IPS DF 4.7 (cell line): ENCODE measurements at regions not wholly inside any gene's neighbourhood (a gene's known extent, or its start where the extent isn't known, plus 50 kb on each side); places are given as distances from the start of the nearest gene placed in this dataset.

Source experiments
- DNase-seq: peaks from one replicate; pipeline ENCODE4 v3.0.0-alpha.2; 2013; ENCODE audit warnings: low spot score; ENCODE audit errors: extremely low read depth

DNA sequence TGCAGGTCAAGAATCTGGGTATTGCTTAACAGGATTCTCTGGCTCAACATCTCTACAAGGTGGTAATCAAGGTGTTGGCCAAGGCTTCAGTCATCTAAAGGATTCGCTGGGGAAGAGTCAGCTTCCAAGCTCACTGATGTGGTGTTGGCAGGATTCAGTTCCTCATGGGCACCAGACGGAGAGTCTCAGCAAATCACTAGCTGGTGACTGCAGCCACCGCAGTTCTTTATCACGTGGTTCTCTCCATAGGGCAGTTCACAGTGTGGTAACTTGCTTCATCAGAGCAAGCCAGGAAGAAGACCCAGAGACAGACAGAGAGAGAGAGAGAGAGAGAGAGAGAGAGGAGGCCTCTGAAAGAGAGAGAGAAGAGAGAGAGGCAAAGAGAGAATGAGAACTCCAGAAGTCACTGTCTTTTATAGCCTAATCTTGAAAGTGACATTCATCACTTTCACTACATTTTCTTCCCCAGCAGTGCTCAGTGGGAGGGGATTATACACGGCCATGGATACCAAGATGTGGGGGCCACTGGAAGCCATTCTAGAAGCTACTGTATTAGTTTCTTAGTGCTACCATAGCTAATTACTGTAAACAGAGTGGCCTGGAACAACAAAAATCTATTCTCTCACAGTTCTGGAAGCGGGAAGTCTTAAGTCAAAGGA lies 109.2 kb upstream of the SMIM23 start:
- DNase-seq: no peak

DNA sequence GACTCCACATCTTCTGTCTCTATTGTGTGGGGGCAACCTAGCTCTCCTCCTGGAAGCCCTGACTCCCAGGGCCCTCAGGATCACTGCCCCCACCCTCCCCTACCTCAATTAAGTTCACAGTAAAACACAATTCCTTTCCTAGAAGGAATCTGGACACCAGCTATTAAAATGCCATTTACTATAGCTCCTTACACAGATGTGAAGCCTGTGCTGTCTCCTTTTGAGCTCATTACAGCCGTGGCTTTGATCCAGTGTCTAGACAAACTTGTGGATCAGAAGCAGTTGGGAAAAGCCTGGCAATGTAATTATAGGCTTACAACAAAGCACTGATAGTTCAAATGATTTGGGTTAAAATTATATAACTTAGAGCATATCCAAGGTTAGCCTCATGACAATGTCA lies 107.0 kb upstream of the SMIM23 start:
- no peak for DNase-seq

DNA sequence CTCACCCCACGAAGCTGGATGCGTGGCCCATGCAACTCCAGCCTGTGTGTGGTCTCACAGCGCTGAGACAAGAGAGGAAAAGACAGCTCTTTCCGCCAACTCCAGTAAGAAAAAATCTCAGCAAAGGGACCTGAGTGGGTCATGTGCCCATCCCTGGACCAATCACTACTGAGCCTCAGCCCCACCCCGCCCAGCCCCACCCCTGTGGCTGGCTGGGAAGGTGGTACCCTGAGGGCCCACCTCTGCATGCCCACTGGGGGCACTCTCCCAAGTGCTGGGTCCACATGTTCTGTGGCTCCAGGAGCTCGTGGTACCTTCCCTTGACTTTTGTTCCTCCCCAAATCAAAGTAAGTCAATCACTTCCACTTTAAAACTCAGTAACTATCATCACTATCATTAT lies 105.1 kb upstream of the SMIM23 start:
- no peak for DNase-seq

DNA sequence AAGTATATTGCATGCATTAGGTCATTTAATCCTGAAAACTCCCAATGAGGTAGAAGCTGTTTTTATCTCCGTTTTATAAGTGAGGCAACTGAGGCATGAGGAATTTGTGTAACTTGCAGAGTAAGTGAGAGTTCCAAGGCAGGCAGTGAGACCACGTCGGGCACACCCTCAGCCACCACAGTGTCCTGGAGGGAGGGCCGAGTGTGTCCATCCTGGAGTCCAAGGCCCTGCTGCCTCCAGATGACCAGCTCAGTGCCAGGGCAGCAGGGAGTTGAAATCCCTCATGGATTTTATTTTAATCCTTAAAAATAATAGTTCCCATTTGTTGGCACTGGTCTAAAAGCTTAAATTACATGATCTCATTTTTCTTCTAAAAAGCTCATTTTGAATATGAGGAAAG lies 104.6 kb upstream of the SMIM23 start:
- no peak for DNase-seq

DNA sequence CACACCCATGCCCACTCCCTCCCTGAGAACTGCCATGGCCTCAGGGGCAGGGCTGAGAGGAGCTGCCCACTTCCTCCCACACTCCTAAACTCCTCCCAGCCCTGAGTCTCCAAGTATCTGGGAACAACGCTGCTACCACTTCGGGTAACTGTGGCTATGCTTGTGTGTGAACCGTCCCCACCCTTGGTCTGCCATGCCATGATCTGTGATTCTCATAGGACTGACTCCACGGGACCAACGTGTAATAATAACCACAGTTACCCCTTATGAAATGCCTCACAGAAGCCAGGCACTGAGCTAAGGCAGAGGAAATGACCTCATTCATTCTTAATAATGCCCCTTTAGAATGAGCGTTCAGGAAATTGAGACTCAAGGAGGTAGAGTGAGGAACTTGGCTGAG lies 103.9 kb upstream of the SMIM23 start:
- DNase-seq: no peak

DNA sequence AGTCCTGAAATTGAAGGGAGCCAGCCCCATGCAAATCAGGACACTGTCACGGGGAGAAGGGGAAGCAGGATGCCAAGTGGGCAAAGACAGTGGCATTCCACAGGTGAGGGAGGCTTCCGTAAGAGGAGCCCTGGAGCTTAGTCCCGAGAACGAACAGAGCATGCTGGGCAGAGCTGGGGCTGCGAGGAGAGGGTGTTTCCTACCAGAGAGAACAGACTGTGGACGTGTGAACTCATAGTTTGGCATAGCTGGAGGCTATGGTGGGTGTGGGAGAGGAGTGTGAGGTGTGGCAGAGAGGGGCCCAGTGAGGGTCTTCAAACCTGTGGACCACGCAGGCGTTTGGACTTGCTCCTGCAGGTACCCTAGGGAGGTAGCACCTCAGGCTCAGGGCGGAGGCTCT lies 102.8 kb upstream of the SMIM23 start:
- DNase-seq: no peak

DNA sequence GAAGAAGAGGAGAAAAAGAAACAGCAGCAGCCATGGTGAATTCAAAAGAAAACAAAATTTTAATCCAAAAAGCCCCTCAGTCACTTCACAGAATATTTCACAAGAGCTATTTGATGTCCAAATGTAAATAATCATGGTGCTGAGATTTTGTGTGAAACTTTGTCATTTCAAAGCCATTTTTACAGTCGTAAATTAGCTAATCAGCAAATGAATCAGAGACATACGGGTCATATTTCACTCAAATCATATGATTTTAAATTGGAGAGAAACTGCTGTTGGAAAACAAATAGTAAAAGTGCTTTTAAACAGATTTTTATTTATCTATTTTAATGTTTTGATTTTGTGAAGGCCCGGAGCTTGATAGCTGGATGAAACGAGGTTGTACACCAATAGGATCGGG lies 101.4 kb upstream of the SMIM23 start:
- DNase-seq: no peak

DNA sequence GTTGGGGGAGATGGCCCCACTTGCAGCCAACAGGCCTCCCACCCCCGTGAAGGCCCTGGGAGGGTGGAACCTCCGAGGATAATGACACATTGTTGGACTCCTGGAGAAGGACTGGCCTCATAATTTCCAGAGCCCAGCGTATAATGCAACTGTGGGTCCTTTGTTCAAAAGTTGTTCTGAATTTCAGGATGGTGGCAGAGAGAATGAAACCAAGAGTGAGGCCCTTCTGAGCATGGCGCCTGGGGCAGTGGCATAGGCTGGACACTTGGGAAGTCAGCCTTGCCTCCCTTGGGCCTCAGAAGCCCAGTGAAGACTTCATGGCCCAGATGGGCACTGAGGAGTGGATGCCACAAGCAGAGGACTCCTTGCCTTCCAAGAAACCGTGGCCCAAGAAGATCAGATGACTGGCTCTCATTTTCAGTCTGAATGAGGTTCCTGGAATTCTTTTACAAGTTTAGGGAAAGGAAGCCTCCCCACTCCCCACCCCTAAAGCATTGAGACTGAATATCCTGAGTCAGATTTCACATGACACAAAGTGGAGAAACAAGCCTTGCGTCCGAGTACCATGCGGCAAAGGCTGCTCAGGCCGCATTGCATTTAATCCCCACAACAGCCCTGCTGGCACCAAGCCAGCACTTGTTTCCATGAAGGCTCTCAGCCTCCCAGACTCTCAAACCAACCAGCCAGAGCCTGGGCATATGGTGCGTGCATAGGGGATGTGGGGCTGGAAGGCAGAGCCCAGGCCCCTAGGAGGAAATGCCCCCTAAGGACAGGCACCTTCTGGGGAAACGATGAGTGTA lies 96.7 kb upstream of the SMIM23 start:
- no peak for DNase-seq

DNA sequence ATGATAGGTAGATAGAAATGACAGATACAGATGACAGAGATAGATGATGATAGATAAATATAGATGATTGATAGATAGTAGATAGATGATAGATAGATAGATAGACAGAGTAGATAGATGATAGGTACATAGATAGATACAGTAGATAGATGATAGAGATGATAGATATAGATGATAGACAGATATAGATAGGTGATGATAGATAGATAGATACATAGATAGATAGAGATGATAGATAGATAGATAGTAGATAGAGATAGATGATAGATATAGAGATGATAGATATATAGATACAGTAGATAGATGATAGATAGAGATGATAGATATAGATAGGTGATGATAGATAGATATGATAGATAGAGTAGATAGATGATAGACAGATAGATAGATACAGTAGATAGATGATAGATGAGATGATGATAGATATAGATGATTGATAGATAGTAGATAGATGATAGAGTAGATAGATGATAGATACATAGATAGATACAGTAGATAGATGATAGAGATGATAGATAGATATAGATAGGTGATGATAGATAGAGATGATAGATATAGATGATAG lies 95.7 kb upstream of the SMIM23 start:
- DNase-seq: no peak

DNA sequence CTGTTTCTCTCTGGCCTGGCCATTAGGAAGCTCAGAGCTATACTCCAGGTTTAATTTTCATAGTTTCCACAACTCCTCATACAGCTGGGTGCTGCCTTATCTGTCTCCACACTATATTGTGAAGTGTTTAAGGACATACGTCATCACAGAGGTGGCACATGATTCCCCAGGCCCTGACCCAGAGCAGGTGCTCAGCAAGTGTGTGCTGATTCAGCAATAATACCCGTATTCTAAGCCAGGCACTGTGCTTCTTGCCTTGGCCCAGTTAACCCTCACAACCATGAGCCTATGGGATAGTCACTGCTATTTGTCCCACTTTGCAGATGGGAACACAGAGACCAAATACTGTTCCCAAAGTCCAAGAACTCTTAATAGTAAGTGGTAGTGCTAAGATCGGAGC lies 93.5 kb upstream of the SMIM23 start:
- DNase-seq: no peak

DNA sequence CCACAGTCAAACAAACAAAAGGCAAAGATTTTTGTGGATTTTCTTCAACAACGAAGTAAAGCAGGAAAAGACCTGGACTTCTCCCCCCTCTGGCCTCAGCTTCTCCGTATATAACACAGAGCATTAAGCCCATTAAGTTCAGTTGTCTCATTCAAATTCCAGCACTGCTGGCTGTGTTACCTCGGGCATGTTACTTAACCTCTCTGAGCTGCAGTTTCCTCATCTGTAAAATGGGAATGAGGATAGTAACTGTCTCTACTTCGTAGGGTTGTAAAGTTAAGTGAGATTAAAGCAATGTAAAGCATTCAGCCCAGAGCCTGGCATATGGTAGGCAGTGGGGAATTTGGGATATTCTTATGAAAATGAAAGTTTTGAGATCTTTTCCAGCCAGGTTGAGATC lies 92.7 kb upstream of the SMIM23 start:
- DNase-seq: no peak

DNA sequence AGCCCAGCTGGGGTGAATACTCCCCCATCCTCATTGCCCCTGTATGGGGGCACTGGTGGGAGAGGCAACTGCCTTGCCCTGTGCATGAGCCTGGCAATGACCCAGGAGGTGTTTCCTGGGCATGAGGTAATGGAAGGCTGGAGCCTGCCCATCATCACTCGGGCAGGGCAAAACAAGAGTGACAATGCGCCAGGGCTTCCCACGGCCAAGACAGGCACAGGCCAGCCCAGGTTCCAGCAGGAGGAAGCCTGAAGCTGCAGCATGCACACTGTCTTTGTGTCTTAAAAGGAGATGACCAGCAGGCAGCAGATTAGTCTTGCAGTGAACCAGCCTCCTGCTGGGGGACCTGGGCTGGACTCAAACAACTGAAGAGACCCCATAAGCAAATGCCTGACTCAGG lies 92.2 kb upstream of the SMIM23 start:
- no peak for DNase-seq

DNA sequence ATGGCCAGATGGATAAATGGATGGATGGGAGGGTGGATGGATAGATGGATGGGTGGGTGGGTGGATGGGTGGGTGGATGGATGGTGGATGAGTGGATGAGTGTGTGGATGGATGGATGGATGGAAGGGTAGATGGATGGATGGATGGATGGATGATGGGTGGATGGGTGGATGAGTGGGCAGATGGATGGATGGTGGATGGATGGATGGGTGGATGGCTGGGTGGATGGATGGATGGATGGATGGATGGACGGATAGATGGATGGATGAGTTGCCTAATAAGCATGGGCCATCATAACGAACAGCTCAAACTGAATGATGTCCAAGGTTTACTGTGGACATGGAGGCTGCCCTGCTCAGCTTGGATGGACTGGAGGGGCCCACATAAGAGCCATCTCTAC lies 89.8 kb upstream of the SMIM23 start:
- no peak for DNase-seq

DNA sequence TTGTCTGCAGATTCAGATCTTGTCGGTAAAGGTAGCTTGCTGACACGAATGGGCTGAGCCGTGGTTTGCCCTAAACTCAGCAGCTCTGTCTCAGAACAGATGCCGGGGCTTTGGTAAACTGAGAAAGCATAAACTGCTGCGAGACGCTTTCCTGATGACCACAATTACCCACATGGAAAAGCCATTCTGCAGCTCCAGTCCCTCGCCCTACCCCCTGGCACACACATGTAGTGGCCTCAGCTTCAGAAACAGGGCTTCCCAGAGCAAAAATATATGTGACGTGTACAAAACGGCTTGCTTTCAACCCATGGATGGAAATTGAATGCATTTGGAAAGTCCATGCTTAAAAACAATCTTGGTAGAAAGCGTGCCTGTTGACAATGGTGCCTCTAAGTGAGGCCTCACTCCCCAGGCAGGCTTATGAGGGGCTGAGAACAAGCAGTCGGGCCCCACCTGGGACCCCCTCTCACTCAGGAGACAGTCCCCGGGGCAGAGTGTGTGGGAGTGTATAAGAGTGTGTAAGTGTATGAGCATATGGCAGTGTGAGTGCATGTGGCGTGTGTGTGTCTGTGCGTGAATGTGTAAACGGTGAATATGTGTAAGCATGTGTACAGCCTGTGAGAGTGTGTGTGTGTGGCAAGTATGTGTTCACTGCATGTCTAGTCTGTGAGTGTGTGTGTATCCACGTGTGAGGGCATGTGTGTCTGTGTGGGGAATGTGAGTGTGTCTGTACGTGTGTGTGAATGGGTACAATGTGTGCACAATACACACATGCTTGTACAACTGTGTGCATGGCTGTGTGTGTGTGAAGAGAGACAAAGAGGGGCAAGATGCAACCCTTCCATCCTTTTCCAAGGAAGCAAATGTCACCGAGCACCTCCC lies 88.2 kb upstream of the SMIM23 start:
- no peak for DNase-seq

DNA sequence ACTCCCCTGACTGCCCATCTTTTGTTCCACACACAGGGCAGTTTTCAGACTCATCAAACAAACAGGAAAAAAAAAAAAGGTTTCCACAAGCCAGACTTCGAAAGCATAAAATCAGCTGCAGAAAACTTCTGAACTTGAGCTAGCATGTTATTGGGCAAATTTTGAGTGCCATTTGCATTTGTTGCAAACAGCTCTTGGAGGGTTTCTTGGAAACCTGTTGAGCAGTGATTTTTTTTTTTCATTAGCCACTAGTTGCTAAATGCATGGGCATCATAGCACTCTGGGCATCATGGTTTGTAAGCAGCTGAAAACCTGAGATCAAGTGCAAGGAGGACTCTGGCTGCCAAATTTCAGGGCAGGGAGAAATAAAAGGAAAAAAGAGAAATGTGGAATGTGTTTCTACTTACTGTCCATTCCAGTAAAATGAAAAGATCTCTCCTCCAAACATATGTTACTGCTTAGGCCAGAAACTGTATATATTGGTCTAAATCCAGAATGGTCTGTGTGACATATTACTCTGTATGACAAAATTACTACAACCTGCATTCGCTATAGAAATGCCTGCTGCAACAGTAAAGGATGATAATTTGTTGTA lies 85.2 kb upstream of the SMIM23 start:
- DNase-seq: no peak

DNA sequence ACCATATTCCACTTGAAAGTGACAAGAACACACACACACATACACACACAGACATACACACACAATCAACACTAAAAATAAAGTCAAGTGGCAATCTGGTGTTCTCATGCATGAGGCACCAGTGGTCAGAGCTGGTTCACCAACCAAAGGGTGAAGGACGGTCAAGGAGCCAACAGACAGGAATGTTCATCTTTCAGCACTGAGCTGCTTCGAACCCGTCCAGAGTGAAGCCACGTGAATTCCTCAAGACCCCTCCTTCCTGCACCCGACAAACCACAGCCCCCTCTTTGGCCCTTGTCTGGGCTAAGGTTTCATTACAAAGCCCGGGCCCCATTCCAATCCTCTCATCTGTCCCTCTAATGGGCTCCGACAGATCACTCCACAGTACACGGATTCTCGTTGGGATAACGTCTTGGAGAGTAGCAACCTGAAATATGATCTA lies 84.5 kb upstream of the SMIM23 start:
- DNase-seq: no peak

DNA sequence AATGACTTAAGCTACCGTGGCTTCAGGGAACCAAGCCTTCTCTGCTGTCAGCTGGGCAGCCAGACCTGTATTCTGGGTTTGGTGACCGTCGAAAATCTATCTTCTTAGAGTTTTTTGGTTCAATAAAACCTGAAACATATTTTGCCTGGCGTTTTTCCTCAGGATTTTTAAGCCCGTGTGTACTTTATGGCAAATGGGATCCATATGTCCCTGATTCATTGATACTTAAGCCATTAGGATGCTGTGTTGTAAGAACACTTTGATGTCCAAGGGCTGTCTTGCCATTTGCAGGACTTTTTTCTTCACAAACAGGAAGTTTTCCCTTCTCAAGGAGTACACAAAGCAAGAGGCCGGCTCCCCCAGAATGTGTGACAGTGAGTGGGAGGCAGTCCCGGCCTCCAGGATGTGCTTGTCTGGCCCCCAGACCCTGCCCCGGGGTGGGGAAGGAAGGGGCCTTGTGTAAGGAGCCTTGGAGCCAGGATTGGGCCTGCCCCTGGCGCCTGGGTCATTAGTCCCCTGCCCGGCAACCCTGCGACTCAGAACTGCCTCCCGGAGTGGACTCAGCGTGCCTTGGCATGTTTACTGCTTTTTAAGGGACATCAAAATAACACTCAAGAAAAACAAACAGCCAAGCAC lies 83.4 kb upstream of the SMIM23 start:
- DNase-seq: no peak

DNA sequence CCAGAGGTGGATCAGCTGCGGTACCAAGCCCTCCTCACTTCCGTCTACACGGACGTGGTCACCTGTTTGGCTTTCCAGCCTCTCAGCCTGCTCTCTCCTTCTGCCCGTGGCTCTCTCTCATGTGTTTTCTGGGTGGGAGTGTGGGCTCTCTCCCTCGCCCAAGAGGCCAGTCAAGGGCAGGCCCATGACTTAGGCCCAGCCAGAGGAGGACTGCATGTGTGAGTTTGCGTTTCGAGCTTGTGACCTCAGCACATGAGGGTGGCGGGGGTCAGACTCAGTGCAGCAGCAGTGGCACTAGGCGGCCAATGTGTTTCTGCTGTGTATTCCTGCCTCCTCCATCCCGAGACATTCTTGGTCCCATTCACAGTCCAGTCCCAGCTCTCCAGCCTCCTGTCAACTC lies 82.5 kb upstream of the SMIM23 start:
- DNase-seq: no peak

DNA sequence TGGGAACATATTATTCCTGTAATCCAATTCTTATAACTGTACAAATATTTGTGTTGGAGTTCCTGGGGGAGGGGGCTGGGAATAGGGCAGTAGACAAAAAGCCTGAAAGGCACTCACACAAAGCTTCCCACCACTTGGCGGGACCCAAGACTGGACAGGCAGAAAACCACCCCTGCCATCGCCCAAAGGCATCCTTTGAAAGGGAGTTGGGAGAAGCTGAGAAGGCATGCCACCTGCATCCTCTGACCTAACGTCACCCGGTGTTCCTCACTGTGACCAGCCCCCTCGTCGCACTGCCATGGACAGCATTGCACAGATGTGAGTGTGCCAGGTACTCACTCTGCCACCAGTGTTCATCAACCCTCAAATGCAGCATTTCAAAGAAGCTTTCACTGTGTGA lies 80.6 kb upstream of the SMIM23 start:
- DNase-seq: no peak

DNA sequence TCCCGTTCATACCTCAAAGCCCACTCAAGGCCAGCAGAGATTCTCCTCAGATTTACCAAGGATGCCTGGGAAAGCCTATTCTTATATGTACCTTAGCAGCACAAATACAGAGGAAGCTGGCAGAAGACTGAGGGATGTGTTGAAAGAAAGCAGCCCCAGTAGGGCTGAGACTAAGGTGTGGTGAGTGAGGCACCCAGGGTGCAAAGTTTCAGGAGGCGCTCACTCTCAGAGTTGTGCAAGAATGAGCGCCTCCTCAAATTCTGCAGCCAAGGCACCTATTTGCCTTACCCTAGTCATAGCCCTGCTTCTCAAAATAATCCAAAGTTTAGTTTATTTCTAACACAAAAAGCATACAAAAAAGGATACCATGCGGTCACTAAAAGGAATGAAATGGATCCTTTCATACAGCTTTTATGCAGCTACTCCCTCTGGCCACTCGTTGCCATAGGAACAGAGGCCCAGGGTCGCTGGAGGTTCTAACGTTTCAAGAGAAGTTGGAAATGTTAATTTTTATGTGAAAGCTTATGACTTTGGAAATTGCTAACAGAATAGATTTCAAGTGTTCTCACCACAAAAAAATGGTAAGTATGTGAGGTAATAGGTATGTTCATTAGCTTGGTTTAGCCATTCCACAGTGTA lies 79.7 kb upstream of the SMIM23 start:
- DNase-seq: no peak
